Endothelial cell of umbilical vein (primary cell): ENCODE measurements at regions not wholly inside any gene's neighbourhood (a gene's known extent, or its start where the extent isn't known, plus 50 kb on each side); places are given as distances from the start of the nearest gene placed in this dataset.

Experiments used
- BruUV-seq: library from RNA; stranded (reverse); fragments of 400-500 nt; replicated peaks from 2 replicates; lab custom pipeline; 2021; lab: Mats Ljungman, UMichigan
- CTCF ChIA-PET: fragments of 300-600, 350-600 bp; sonication (Branson Sonifier 250); formaldehyde crosslinking; loops from one replicate; lab custom pipeline; 2021; ENCODE audit warnings: antibody characterized with exemption, inconsistent platforms; lab: Charles Lee
- POLR2A ChIA-PET: fragments of 300-600, 350-600 bp; sonication (Branson Sonifier 250); formaldehyde crosslinking; loops from one replicate; lab custom pipeline; 2021; ENCODE audit warnings: antibody characterized with exemption, inconsistent platforms; lab: Charles Lee
- DNase-seq: peaks from one replicate; pipeline ENCODE4 v3.0.0-alpha.2; 2011; ENCODE audit warnings: low read depth, low spot score
- FAIRE-seq: peaks from 2 replicates; lab custom pipeline; 2011; peaks lifted over from hg19 to GRCh38; lab: Jason Lieb, UNC
- H2AFZ ChIP-seq: 2 replicates; pipeline ENCODE4 v1.6.0; 2012; ENCODE audit warnings: low read depth, low read length, control low read depth, inconsistent platforms
- H3K27ac ChIP-seq: 2 replicates; pipeline ENCODE4 v1.5.1; 2011; ENCODE audit warnings: low read depth, mild to moderate bottlenecking, control low read depth, low read length, moderate library complexity; ENCODE audit not compliant: insufficient read depth
- H3K27me3 ChIP-seq, 2 experiments: 2 replicates each; pipeline versions ENCODE4 v1.6.0 to v1.6.1; 2011; ENCODE audit warnings: low read length in 2 of 2, mixed read lengths in 1 of 2; ENCODE audit not compliant: control insufficient read depth in 2 of 2, insufficient read depth in 2 of 2
- H3K36me3 ChIP-seq, 2 experiments: 2 replicates in 1 of 2; 3 replicates in 1 of 2; pipeline ENCODE4 v1.5.1; 2011; ENCODE audit warnings: low read length in 2 of 2, mild to moderate bottlenecking in 1 of 2, moderate library complexity in 1 of 2; ENCODE audit not compliant: control insufficient read depth in 2 of 2, insufficient read depth in 2 of 2; ENCODE audit errors: extremely low read depth in 1 of 2
- H3K4me1 ChIP-seq: 3 replicates; pipeline ENCODE4 v1.5.1; 2011; ENCODE audit warnings: mild to moderate bottlenecking, low read length; ENCODE audit not compliant: control insufficient read depth, insufficient read depth; ENCODE audit errors: extremely low read depth
- H3K4me2 ChIP-seq: 2 replicates; pipeline ENCODE4 v1.6.1; 2011; ENCODE audit warnings: low read length, control low read depth, mixed read lengths; ENCODE audit not compliant: insufficient read depth
- H3K4me3 ChIP-seq, 3 experiments: fragments of 200-600 bp in 1 of 3; sonication (generic), shearing (Covaris generic) in 1 of 3; replicated peaks in 1 of 3; 2 replicates each; pipeline ENCODE4 v1.5.1; 2011 to 2016; ENCODE audit warnings: control low read depth in 3 of 3, low read length in 3 of 3, mild to moderate bottlenecking in 2 of 3, inconsistent platforms in 1 of 3, low read depth in 1 of 3, moderate library complexity in 1 of 3; ENCODE audit not compliant: insufficient read depth in 1 of 3
- H3K79me2 ChIP-seq: 2 replicates; pipeline ENCODE4 v1.6.0; 2012; ENCODE audit warnings: low read length, inconsistent platforms; ENCODE audit not compliant: control insufficient read depth, insufficient read depth
- H3K9ac ChIP-seq: replicated peaks from 2 replicates; pipeline ENCODE3; 2011; ENCODE audit warnings: low read length, control low read depth; ENCODE audit not compliant: insufficient read depth; ENCODE audit errors: extremely low read depth
- H3K9me1 ChIP-seq: replicated peaks from 3 replicates; pipeline ENCODE4 v1.6.0; 2011; ENCODE audit warnings: mild to moderate bottlenecking, low read length; ENCODE audit not compliant: control insufficient read depth, insufficient read depth; ENCODE audit errors: extremely low read depth
- H3K9me3 ChIP-seq: replicated peaks from 2 replicates; pipeline ENCODE4 v1.5.1; 2012; ENCODE audit warnings: low read length, inconsistent platforms; ENCODE audit not compliant: control insufficient read depth, insufficient read depth
- H4K20me1 ChIP-seq: replicated peaks from 2 replicates; pipeline ENCODE3; 2011; ENCODE audit warnings: mild to moderate bottlenecking, low read length; ENCODE audit not compliant: control insufficient read depth, insufficient read depth; ENCODE audit errors: extremely low read depth
- EZH2 ChIP-seq: IDR thresholded peaks from 2 replicates; pipeline ENCODE4 v1.6.1; 2012; ENCODE audit warnings: borderline replicate concordance, low read depth, mild to moderate bottlenecking, moderate library complexity, low read length, inconsistent platforms; ENCODE audit not compliant: severe bottlenecking
- FOS ChIP-seq: IDR thresholded peaks from 2 replicates; pipeline ENCODE4 v1.6.1; 2011; ENCODE audit warnings: mild to moderate bottlenecking, low read length, moderate library complexity, borderline replicate concordance; ENCODE audit not compliant: insufficient read depth
- GATA2 ChIP-seq: IDR thresholded peaks from 2 replicates; pipeline ENCODE4 v1.7.0; 2011; ENCODE audit warnings: low read depth, mild to moderate bottlenecking, moderate library complexity, mixed read lengths, low read length; ENCODE audit not compliant: insufficient read length, insufficient read depth
- JUN ChIP-seq: IDR thresholded peaks from 2 replicates; pipeline ENCODE4 v1.6.1; 2011; ENCODE audit warnings: borderline replicate concordance, low read depth; ENCODE audit not compliant: insufficient read length, insufficient read depth
- MYC ChIP-seq: IDR thresholded peaks from one replicate; pipeline ENCODE4 v1.6.1; 2011; ENCODE audit warnings: mild to moderate bottlenecking, low read depth, low read length
- POLR2A ChIP-seq: IDR thresholded peaks from 2 replicates; pipeline ENCODE4 v1.6.1; 2012; ENCODE audit warnings: low read depth, mild to moderate bottlenecking, control low read depth, low read length
- POLR2AphosphoS5 ChIP-seq: IDR thresholded peaks from 2 replicates; pipeline ENCODE4 v1.6.1; 2012; ENCODE audit warnings: low read depth, mild to moderate bottlenecking, control low read depth, low read length, moderate library complexity; ENCODE audit not compliant: insufficient read depth
- dilution Hi-C: fragments of 300-500 bp; cut with MboI; formaldehyde crosslinking; loops from one replicate; pipeline ENCODE4 v1.15.0; 2019; ENCODE audit warnings: low sequenced_read_pairs; ENCODE audit not compliant: extremely low pct_ligation_motif_present
- intact Hi-C: fragments of 100-400 bp; cut with micrococcal nuclease; formaldehyde crosslinking; loops from one replicate; pipeline ENCODE4 v1.10.0; 2022
- TF ChIP-seq, protein P1 (sequence below): IDR thresholded peaks from 2 replicates; pipeline ENCODE4 v1.6.1; 2011; ENCODE audit not compliant: insufficient read depth, insufficient read length
- TF ChIP-seq, protein P2 (sequence below), 2 donors: IDR thresholded peaks; 1 replicate in 1 of 2; 2 replicates in 1 of 2; pipeline ENCODE4 v1.5.1; 2011; ENCODE audit warnings: low read length in 2 of 2, mild to moderate bottlenecking in 2 of 2, moderate library complexity in 2 of 2, control low read depth in 1 of 2, inconsistent platforms in 1 of 2, low read depth in 1 of 2; ENCODE audit not compliant: insufficient read depth in 1 of 2; ENCODE audit errors: extremely low read depth in 1 of 2

GRCh38 chr5:113692466-113692865, 179.0 kb downstream of the YTHDC2 start:
- ChIA-PET CTCF (no interaction called here), POLR2A (no interaction called here)
- Histone ChIP-seq H2AFZ (no peak overlapping the region), H3K27me3 (peaks cover 26 to 35% of the 10 kb centered on the region in 2 experiments), H3K36me3 (no peaks in the 10 kb centered on the region), H3K79me2 (no peaks in the 10 kb centered on the region), H3K9me3 (no peaks in the 10 kb centered on the region), H3K9ac (no peak overlapping the region), H3K4me1 (no peaks in the 10 kb centered on the region), H3K4me2 (no peak overlapping the region), H3K9me1 (no peaks in the 10 kb centered on the region), H4K20me1 (no peaks in the 10 kb centered on the region), H3K27ac (no peak overlapping the region), H3K4me3 (no peak overlapping the region)
- FAIRE-seq (no peak), DNase-seq (no peak)
- TF ChIP-seq FOS: no peak
- TF ChIP-seq JUN: no peak
- no peak for TF ChIP-seq POLR2A
- TF ChIP-seq, protein P1, sequence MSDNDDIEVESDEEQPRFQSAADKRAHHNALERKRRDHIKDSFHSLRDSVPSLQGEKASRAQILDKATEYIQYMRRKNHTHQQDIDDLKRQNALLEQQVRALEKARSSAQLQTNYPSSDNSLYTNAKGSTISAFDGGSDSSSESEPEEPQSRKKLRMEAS: no peak
- no peak for TF ChIP-seq GATA2
- TF ChIP-seq POLR2AphosphoS5: no peak
- no peak for TF ChIP-seq MYC
- TF ChIP-seq, protein P2, sequence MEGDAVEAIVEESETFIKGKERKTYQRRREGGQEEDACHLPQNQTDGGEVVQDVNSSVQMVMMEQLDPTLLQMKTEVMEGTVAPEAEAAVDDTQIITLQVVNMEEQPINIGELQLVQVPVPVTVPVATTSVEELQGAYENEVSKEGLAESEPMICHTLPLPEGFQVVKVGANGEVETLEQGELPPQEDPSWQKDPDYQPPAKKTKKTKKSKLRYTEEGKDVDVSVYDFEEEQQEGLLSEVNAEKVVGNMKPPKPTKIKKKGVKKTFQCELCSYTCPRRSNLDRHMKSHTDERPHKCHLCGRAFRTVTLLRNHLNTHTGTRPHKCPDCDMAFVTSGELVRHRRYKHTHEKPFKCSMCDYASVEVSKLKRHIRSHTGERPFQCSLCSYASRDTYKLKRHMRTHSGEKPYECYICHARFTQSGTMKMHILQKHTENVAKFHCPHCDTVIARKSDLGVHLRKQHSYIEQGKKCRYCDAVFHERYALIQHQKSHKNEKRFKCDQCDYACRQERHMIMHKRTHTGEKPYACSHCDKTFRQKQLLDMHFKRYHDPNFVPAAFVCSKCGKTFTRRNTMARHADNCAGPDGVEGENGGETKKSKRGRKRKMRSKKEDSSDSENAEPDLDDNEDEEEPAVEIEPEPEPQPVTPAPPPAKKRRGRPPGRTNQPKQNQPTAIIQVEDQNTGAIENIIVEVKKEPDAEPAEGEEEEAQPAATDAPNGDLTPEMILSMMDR (IDR thresholded peaks at IDR 0.05; ENCODE audit: extremely low read depth in 1 of 2, insufficient read depth in 1 of 2, low read depth in 1 of 2, low read length in 2 of 2): no peak
- no peak for TF ChIP-seq EZH2
- BruUV-seq: no TSS peak
- dilution Hi-C loops: no loop called here
- intact Hi-C loops: no loop called here
